GM19035 (cell line): ENCODE measurements at regions not wholly inside any gene's neighbourhood (a gene's known extent, or its start where the extent isn't known, plus 50 kb on each side); places are given as distances from the start of the nearest gene placed in this dataset.

ENCODE experiments used
- ATAC-seq: cut with Tn5 transposase; IDR thresholded peaks from one replicate; pipeline ENCODE4 v1.9.1; 2021; ENCODE audit not compliant: unreplicated experiment

GRCh38 chr14:101380940-101381339 lies 180.4 kb upstream of the DIO3 start:
- ATAC-seq = no peak

GRCh38 chr14:101383737-101384338 lies 177.5 kb upstream of the DIO3 start:
- ATAC-seq = no peak

- no peak for ATAC-seq
These were observed 166.9 kb upstream of the DIO3 start for GRCh38 chr14:101394374-101394773.

DNA sequence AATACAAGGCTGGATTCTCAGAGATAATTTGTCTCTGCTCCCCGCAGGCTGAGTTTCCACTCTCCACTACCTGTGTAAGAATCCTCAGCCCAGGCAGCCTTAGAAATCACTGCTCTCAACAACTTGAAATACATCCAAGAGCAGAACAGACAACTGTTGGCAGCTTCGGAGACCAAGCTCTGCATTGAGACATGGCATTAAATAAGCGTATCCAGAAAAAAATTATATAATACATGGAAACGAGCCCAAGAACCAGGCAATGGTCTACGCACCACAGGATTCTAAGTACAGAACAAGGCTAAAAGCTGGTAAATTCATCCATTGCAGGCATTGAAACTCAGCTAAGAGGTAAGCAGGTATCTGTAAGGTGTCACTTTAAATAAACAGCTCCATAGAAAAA lies 165.5 kb upstream of the DIO3 start:
- no peak for ATAC-seq

- no peak for ATAC-seq
These were observed 164.1 kb upstream of the DIO3 start for GRCh38 chr14:101397206-101397605.

DNA sequence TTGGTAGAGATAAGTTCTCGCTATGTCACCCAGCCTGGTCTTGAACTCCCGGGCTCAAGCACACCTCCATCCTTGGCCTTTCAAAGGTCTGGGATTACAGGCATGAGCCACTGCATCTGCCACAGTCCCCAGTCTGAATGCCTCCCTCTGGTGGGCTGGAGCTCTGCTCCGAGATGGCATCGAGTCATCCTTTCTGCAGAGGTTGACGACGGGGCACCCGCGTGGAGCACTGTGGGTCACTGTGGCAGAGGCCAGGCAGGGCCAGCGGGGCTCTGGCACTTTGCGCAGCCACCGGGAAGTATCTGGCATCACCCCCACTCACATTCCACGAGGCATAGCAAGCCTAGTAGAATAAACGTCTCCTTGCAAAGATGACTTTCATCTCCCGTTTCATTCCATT lies 163.3 kb upstream of the DIO3 start:
- ATAC-seq = no peak

GRCh38 chr14:101399737-101400517 lies 161.4 kb upstream of the DIO3 start:
- ATAC-seq = no peak

GRCh38 chr14:101400830-101401229 lies 160.5 kb upstream of the DIO3 start:
- ATAC-seq = no peak

GRCh38 chr14:101402936-101403660 lies 158.2 kb upstream of the DIO3 start:
- ATAC-seq = no peak

GRCh38 chr14:101404426-101405170 lies 156.7 kb upstream of the DIO3 start:
- ATAC-seq = no peak

DNA sequence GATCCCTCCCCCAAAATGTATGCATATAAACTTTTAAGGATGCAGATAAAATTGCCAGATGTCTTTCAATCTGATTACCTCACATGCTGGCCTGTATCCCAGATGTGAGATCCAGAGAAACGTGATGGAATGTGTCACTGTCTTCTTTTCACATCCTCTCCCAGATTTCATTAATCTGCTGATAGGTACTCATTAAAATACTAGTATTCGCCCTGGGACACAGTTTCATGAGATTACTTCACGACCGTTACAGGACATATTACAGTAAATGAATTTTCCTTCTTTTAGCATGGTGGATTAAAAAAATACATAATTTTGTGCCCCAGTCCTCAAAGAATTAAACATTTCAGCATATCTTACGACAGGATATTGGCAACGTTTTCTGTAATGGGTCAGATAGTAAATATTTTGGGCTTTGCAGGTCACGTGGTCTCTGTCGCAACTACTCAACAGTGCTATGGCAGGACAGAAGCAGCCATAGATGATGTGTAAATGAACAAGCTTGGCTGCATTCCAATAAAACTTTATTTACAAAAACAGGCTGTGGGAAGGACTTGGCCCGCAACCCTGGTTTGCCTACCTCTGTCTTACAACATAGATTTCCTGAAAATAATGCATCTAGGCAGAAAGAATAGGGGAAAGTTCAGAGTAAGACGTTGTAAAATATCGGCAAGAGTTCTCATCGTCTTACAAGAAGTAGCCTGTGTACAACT lies 156.0 kb upstream of the DIO3 start:
- no peak for ATAC-seq

DNA sequence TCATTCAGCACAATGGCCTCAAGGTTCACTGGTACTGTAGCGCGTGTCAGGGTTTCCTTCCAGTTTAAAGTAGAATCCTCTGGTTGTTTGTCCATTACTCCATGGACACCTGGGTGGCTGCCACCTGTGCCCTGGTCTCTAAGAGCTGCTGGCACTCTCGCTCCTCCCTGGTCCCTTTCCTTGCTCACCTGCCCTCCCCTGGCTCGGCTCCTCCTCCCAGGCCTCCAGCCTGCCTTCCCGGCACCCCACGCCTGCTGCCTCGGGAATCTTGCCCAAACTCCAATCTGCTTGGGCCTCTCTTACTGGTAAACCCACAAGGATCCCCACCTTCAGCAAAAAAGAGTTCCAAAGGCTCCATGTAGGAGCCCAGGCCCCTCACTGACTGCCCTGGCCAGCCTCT lies 154.4 kb upstream of the DIO3 start:
- ATAC-seq = no peak

DNA sequence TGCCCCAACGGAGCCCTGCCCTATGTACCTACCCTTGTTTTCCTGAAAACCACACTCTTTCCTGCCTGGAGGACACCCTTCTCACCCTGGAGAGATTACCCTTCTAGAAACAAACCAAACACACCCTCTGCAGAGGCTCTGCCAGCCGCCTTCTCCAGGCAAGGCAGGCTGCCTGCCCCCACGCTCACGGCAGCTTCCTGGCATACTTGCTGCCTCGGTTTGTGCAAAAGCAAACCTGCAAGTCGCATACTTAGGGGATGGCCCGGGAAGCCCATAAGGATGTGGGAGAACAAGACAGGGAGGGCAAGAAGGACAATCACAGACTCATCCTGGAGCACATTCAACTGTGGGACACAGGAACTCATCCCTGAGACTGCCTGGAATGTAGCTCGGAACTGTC lies 154.0 kb upstream of the DIO3 start:
- no peak for ATAC-seq

DNA sequence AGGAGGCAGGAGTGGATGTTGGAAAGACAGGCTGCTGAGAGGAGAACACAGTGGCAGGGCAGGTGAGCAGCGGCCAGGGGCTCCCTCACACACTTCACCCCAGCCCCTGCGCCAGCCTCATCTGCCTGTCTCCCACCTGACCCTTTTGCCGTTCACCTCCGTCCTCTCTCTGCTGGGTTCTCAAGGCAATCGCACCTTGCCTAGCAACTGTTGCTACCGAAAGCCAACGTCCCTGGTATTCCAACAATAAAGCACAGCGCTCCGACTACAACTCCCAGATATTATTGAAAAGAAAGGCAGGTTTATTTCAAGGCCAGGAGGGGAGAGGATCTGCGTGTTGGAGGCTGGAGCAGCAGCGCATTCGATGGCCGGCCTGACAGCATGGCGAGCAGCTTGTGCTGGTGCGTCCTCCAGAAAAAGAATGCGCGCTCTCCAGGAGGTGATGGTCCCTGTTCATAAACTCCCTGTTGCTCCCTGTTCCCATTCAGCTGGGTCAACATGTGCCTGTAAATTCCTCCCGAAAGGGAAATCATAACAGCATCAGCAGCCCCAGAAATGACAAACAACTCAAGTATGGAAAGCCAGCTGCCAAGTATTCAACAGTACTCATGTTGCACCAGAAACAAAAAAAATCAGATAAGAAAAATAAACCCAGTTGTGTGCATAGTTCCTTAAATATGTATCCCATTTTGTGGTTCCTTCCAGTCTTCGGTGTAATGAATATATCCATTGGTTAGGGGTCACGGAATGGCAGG lies 153.0 kb upstream of the DIO3 start:
- no peak for ATAC-seq

DNA sequence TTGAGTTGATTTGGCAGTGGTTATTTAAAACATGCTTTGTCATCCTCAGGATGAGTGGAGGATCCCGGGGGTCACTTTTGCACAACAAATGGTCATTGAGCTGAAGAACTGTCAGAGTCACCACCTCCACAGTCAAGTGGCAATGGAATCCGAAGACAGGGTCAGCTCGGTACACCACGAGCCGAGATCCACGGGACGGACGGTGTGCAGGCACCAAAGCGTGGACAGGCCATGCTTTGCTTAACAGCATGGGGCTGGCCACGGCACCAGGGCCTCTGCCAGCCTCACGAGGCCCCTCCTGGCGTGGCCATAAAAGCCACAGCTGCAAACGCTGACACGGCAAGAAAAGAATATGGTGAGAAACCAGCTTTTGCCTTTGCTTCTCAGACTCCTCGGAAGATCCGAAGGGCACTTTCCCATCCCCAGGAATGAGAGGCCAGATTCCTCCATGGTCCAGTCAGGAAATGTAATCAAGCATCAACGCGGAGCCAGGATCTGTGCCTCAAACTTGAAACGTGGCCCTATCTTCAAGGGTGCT lies 152.2 kb upstream of the DIO3 start:
- no peak for ATAC-seq

- no peak for ATAC-seq
These were observed 151.2 kb upstream of the DIO3 start for GRCh38 chr14:101410126-101410525.

DNA sequence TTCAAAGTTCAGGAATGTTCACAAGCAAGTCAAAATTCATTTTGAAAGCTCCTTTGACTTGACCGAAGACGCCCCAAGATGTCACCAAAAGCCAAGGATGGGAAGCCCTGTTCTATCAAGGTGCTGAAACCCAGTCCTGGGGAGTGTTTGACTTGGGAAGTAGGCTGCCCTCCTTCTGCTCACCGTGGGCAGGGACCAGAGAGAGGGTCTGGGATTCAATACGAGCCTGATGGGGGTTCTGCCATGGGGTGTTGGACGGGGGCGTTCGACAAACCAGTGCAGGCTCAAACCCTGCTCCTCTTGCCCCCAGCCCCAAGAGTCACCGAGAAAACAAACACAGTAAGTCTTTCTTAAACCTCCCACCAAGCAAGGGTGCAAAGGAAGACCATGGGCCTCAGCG lies 150.1 kb upstream of the DIO3 start:
- no peak for ATAC-seq

DNA sequence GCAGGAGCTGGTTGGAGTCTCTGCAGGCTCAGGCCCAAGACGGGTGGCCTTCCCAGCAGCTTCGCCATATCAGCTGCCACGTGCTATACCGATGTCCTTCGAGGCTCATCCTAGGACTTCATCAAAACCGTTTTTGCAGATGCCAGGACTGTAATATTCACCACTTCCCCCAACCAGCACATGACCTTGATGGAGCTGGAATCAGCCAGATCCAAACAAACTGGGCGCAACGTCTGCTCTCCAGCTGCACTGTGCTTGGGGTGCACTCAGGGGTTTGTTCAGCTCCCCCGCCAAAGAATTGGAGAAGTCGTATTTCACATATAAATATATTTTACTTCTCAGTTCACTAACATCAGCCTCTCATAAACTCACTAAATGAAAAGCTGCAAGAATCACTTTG lies 149.5 kb upstream of the DIO3 start:
- no peak for ATAC-seq

DNA sequence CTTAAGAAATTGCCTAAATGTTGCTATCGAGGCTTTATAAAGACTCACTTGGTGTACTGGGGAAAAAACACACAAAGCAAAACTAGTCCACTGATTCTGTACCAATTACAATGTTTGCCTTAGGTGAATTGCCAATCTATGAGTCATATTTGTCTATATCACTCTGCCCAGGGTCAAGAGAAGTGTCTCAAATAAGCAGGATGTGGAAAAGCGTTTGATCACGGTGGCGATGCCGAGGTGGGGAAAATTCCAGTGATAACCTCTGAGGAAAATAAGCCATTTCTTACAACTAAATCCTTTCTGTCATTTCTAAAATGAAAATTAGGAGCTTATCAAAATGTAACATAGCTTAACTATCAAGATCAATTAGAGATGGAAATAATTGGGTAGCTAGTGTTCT lies 148.6 kb upstream of the DIO3 start:
- ATAC-seq = no peak

DNA sequence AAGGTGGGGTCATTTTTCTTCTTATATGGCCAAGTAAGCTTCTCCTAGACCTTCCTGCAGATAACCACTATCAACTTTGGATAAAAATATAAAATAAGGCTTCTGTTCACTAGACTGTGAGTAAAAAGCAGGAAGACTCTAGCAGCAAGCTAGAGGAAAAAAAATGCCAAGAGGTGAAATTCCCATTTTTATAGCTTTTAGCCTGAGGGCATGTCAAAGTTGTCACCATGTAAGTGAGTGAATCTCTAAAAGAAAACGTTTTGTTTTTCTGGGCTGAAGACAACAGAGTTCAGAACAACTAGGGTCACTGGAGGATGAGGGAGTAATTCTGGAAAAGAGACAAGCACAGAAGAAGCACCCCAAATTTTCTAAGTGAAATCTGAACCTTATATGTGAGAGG lies 143.9 kb upstream of the DIO3 start:
- ATAC-seq = no peak
